ENCODE measurements at regions not wholly inside any gene's neighbourhood (a gene's known extent, or its start where the extent isn't known, plus 50 kb on each side); places are given as distances from the start of the nearest gene placed in this dataset.

DNA sequence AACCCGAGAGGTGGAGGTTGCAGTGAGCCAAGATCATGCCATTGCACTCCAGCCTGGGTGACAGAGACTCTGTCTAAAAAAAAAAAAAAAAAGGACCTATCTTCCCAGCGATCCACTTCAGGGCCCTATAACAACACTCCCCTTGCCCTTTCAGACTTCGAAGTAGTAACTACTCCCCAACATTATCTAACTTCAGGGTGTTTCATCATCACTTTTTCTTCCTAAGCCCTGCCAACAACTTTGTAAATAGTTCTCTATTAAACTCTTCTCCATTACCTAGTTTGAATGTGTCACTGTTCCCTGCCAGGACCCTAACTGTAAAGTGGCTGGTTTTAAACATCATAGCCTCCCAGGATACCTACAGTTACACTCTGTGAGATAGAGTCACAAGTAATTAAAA is 220.8 kb downstream of the BTG1 start:
- ChIA-PET POLR2A (no interaction called here), CTCF (interaction anchor here (0.6 kb wide), 1 partner anchor 912 kb away, joined by 5 read pairs; no protein-coding TSS in a partner anchor)
- no peak overlapping the region for H3K27ac ChIP-seq (ENCODE audit: low read depth, low read length)
- no peaks in the 10 kb centered on the region for H3K27me3 ChIP-seq (ENCODE audit: control insufficient read depth, insufficient read depth, low read length)
- TF ChIP-seq, protein P1, sequence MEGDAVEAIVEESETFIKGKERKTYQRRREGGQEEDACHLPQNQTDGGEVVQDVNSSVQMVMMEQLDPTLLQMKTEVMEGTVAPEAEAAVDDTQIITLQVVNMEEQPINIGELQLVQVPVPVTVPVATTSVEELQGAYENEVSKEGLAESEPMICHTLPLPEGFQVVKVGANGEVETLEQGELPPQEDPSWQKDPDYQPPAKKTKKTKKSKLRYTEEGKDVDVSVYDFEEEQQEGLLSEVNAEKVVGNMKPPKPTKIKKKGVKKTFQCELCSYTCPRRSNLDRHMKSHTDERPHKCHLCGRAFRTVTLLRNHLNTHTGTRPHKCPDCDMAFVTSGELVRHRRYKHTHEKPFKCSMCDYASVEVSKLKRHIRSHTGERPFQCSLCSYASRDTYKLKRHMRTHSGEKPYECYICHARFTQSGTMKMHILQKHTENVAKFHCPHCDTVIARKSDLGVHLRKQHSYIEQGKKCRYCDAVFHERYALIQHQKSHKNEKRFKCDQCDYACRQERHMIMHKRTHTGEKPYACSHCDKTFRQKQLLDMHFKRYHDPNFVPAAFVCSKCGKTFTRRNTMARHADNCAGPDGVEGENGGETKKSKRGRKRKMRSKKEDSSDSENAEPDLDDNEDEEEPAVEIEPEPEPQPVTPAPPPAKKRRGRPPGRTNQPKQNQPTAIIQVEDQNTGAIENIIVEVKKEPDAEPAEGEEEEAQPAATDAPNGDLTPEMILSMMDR (IDR thresholded peaks at IDR 0.05; ENCODE audit: low read depth, low read length): no peak
- no peak overlapping the region for H3K4me3 ChIP-seq (ENCODE audit: low read depth, low read length)
- DNase-seq (ENCODE audit: low read depth, low spot score): no peak
- peaks cover 7% of the 10 kb centered on the region; the same call in 1 of the 2 replicates for H3K9me3 ChIP-seq (ENCODE audit: control insufficient read depth, insufficient read depth, low read length)

DNA sequence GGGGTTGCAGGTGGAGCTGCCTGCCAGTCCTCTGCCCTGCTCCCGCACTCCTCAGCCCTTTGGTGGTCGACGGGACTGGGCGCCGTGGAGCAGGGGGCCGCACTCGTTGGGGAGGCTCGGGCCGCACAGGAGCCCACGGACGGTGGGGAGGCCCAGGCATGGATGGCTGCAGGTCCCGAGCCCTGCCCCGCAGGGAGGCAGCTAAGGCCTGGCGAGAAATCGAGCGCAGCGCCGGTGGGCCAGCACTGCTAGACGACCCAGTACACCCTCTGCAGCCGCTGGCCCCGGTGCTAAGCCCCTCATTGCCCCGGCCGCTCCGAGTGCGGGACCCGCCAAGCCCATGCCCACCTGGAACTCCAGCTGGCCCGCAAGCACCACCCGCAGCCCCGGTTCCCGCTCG is 221.8 kb downstream of the BTG1 start:
- TF ChIP-seq, protein P1 (IDR thresholded peaks at IDR 0.05; ENCODE audit: low read depth, low read length): no peak
- Histone ChIP-seq H3K9me3 (ENCODE audit: control insufficient read depth, insufficient read depth, low read length) (peaks cover 7% of the 10 kb centered on the region; the same call in 1 of the 2 replicates), H3K4me3 (ENCODE audit: low read depth, low read length) (no peak overlapping the region), H3K27ac (ENCODE audit: low read depth, low read length) (no peak overlapping the region), H3K27me3 (ENCODE audit: control insufficient read depth, insufficient read depth, low read length) (no peaks in the 10 kb centered on the region)
- ChIA-PET POLR2A (no interaction called here), CTCF (no interaction called here)
- no peak for DNase-seq (ENCODE audit: low read depth, low spot score)

DNA sequence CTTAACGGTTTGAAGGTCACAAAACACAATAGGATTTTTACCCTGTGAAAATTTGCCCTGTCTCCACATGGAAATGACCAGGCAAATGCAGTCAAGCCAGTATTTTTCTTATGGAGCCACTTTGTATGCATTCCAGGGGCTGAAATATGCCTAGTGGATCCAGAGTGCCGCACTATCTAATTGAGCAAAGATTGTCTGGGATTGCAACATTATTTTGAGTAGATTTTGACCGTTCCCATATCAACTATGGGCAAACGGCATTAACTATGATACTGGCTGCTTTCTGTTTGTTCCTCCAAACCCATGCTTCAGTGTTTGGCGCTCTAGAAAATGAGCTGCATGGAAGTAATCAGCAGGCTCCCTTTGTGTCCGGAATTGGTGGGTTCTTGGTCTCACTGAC is 223.0 kb downstream of the BTG1 start:
- TF ChIP-seq, protein P1 (IDR thresholded peaks at IDR 0.05; ENCODE audit: low read depth, low read length): no peak
- ChIA-PET CTCF (no interaction called here), POLR2A (no interaction called here)
- Histone ChIP-seq H3K27ac (ENCODE audit: low read depth, low read length) (no peak overlapping the region), H3K27me3 (ENCODE audit: control insufficient read depth, insufficient read depth, low read length) (no peaks in the 10 kb centered on the region), H3K9me3 (ENCODE audit: control insufficient read depth, insufficient read depth, low read length) (peaks cover 7% of the 10 kb centered on the region; the same call in 1 of the 2 replicates), H3K4me3 (ENCODE audit: low read depth, low read length) (no peak overlapping the region)
- DNase-seq (ENCODE audit: low read depth, low spot score): no peak

DNA sequence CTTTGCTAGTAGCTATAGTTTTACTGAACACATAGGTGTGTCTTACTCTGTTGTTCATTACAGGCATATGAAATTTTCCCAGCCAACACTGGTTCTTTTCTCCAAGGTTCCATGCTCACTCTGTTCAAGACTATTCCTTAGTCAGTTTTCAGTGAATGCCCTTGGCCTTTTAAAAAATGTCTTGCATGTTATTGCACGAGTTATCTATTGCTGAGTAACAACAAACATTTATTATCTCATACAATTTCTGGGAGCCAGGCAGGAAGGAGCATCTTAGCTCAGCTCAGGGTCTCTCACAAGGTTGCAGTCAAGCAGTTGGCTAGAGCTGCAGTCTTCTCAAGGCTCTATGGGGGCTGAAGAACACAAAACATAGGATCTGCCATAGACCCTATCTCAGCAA is 223.5 kb downstream of the BTG1 start:
- DNase-seq (ENCODE audit: low read depth, low spot score): no peak
- no peak overlapping the region for H3K4me3 ChIP-seq (ENCODE audit: low read depth, low read length)
- POLR2A ChIA-PET: no interaction called here
- H3K27ac ChIP-seq (ENCODE audit: low read depth, low read length): no peak overlapping the region
- TF ChIP-seq, protein P1 (IDR thresholded peaks at IDR 0.05; ENCODE audit: low read depth, low read length): no peak
- peaks cover 7% of the 10 kb centered on the region; the same call in 1 of the 2 replicates for H3K9me3 ChIP-seq (ENCODE audit: control insufficient read depth, insufficient read depth, low read length)
- CTCF ChIA-PET: interaction anchor here (0.6 to 1.3 kb wide), 2 partner anchors 110 to 655 kb away, joined by 4 to 5 read pairs; no protein-coding TSS in a partner anchor
- no peaks in the 10 kb centered on the region for H3K27me3 ChIP-seq (ENCODE audit: control insufficient read depth, insufficient read depth, low read length)

DNA sequence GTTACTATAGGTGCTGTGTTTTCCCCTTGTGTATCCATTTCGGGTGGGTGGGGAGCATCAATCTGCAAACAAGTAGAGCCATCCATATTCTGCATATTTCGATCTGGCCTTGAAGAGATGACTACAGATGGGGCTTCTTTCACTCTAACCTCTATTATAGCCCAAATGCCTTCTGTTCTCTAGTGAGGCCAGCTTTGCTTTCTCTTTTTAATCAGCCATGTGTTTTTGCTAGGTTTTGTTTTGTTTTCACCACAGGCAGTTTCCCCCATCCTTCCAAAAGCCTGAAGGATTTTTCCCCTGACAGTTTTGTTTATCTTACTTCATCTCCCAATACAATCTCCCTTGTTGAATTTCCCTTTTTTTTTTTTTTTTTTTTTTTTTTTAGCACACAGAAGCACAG is 224.1 kb downstream of the BTG1 start:
- ChIA-PET CTCF (interaction anchor here (0.6 to 1.3 kb wide), 3 partner anchors 110 to 655 kb away, joined by 3 to 5 read pairs (median 4); no protein-coding TSS in a partner anchor), POLR2A (interaction anchor here (0.6 kb wide), 1 partner anchor 540 kb away, joined by 4 read pairs; no protein-coding TSS in a partner anchor)
- H3K27me3 ChIP-seq (ENCODE audit: control insufficient read depth, insufficient read depth, low read length): no peaks in the 10 kb centered on the region
- TF ChIP-seq, protein P1 (IDR thresholded peaks at IDR 0.05; ENCODE audit: low read depth, low read length): no peak
- peaks cover 7% of the 10 kb centered on the region; the same call in 1 of the 2 replicates for H3K9me3 ChIP-seq (ENCODE audit: control insufficient read depth, insufficient read depth, low read length)
- no peak overlapping the region for H3K4me3 ChIP-seq (ENCODE audit: low read depth, low read length)
- DNase-seq (ENCODE audit: low read depth, low spot score): no peak
- H3K27ac ChIP-seq (ENCODE audit: low read depth, low read length): no peak overlapping the region

Measured in AG04450 (cell line).